Mesothelial cell of epicardium (in vitro differentiated cells): ENCODE measurements at regions not wholly inside any gene's neighbourhood (a gene's known extent, or its start where the extent isn't known, plus 50 kb on each side); places are given as distances from the start of the nearest gene placed in this dataset.
"Not testable (repeated sequence)": the region's sequence is repeated elsewhere in the genome, so short reads cannot be mapped to it uniquely, and the experiment has no call there.

ENCODE experiments used
- DNase-seq, 2 experiments: peaks; one replicate each; pipeline ENCODE4 v3.0.0; 2021; ENCODE audit warnings: low spot score in 2 of 2; ENCODE audit not compliant: unreplicated experiment in 2 of 2
- H3K27ac Mint-ChIP-seq: 2 replicates; pipeline ENCODE4 v1.8.0; 2021; ENCODE audit warnings: mixed read lengths
- H3K27me3 Mint-ChIP-seq: 2 replicates; pipeline ENCODE4 v1.8.0; 2021; ENCODE audit warnings: low read depth, mixed read lengths
- H3K36me3 Mint-ChIP-seq: 2 replicates; pipeline ENCODE4 v1.8.0; 2021; ENCODE audit warnings: mixed read lengths
- H3K4me1 Mint-ChIP-seq: 2 replicates; pipeline ENCODE4 v1.8.0; 2021; ENCODE audit warnings: mixed read lengths
- H3K4me3 Mint-ChIP-seq: 2 replicates; pipeline ENCODE4 v1.8.0; 2021; ENCODE audit warnings: mild to moderate bottlenecking, moderate library complexity, mixed read lengths
- H3K9me3 Mint-ChIP-seq: 2 replicates; pipeline ENCODE4 v1.8.0; 2021; ENCODE audit warnings: mixed read lengths
- CTCF ChIP-seq: fragments of 200-600 bp; sonication (generic); IDR thresholded peaks from one replicate; pipeline ENCODE4 v1.5.0; 2021; ENCODE audit warnings: antibody characterized with exemption; ENCODE audit not compliant: unreplicated experiment

- H3K4me3 Mint-ChIP-seq = no peak overlapping the region
- H3K27ac Mint-ChIP-seq = no peak overlapping the region
Observed at GRCh38 chr5:12952409-12952808, 992.1 kb downstream of the DNAH5 start.

GRCh38 chr5:12951846-12952245 lies 992.6 kb downstream of the DNAH5 start:
- TF ChIP-seq CTCF = no peak
- Mint-ChIP-seq H3K4me3 (no peak overlapping the region), H3K27ac (no peak overlapping the region), H3K36me3 (no peaks in the 10 kb centered on the region), H3K4me1 (no peaks in the 10 kb centered on the region), H3K27me3 (no peaks in the 10 kb centered on the region), H3K9me3 (no peaks in the 10 kb centered on the region)
- DNase-seq = no peak

More at GRCh38 chr5:12952409-12952808, 992.1 kb downstream of the DNAH5 start:
- H3K27me3 Mint-ChIP-seq = no peaks in the 10 kb centered on the region
- H3K36me3 Mint-ChIP-seq = no peaks in the 10 kb centered on the region
- no peaks in the 10 kb centered on the region for H3K9me3 Mint-ChIP-seq
- no peak for DNase-seq
- no peaks in the 10 kb centered on the region for H3K4me1 Mint-ChIP-seq
- TF ChIP-seq CTCF = no peak

GRCh38 chr5:12947379-12947778 lies 997.1 kb downstream of the DNAH5 start:
- Mint-ChIP-seq H3K4me3 (no peak overlapping the region), H3K4me1 (no peaks in the 10 kb centered on the region), H3K27ac (no peak overlapping the region), H3K27me3 (no peaks in the 10 kb centered on the region), H3K36me3 (no peaks in the 10 kb centered on the region), H3K9me3 (no peaks in the 10 kb centered on the region)
- TF ChIP-seq CTCF = no peak
- no peak for DNase-seq

GRCh38 chr5:12945477-12945876 lies 999.0 kb downstream of the DNAH5 start:
- not testable (repeated sequence) for H3K4me1 Mint-ChIP-seq, H3K9me3 Mint-ChIP-seq, H3K36me3 Mint-ChIP-seq, H3K4me3 Mint-ChIP-seq, H3K27ac Mint-ChIP-seq, H3K27me3 Mint-ChIP-seq, DNase-seq

GRCh38 chr5:12936221-12936620 lies 1008.3 kb downstream of the DNAH5 start:
- TF ChIP-seq CTCF = no peak
- H3K36me3 Mint-ChIP-seq = no peaks in the 10 kb centered on the region
- peaks cover under 1% of the 10 kb centered on the region for H3K27me3 Mint-ChIP-seq
- H3K9me3 Mint-ChIP-seq = peaks cover 3% of the 10 kb centered on the region
- H3K4me1 Mint-ChIP-seq = no peaks in the 10 kb centered on the region
- DNase-seq = no peak
- H3K27ac Mint-ChIP-seq = no peak overlapping the region
- no peak overlapping the region for H3K4me3 Mint-ChIP-seq

GRCh38 chr5:12934722-12935121 lies 1009.8 kb downstream of the DNAH5 start:
- TF ChIP-seq CTCF = no peak
- no peak for DNase-seq
- Mint-ChIP-seq H3K4me1 (no peaks in the 10 kb centered on the region), H3K36me3 (no peaks in the 10 kb centered on the region), H3K4me3 (no peak overlapping the region), H3K9me3 (no peaks in the 10 kb centered on the region), H3K27ac (no peak overlapping the region), H3K27me3 (peaks cover 5% of the 10 kb centered on the region)
